ENCODE measurements at regions not wholly inside any gene's neighbourhood (a gene's known extent, or its start where the extent isn't known, plus 50 kb on each side); places are given as distances from the start of the nearest gene placed in this dataset.

DNA sequence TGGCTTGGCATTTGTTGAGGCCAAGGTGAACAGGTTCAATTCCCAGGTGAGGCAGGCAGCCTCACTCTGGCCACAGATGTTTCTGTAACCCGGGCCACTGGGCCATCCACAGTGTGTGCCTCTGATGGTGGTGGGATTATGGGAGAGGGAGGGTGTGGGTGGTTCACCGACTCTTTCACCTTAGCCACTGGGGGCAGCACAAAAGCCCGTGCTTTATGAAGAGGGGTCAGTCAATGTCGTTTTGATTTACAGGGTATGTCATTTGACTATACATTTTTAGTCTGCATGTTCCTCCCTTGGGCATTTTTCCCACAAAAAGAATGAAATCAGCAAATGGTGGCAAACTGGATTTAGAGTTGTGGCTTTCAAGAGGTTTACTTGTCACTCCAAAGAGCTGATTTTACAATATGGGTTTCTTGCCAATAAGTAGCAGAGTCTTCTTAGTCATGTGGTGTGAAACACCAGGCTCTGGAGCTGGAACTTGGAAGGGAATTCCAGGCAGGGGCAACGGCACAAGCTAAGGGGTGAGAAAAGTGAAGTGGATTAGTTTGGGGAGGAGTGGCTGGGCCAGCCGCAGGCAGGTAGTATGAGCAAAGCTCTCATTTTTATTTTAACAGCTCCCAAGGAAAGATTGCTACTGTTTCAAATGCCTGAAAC is 217.8 kb upstream of the ZBED5 start:
- Histone ChIP-seq H3K4me3 (no peak overlapping the region), H3K4me1 (no peaks in the 10 kb centered on the region), H3K36me3 (no peaks in the 10 kb centered on the region), H3K9me3 (no peaks in the 10 kb centered on the region), H3K27ac (no peak overlapping the region), H3K27me3 (no peaks in the 10 kb centered on the region)
- DNase-seq (ENCODE audit: low spot score in 2 of 2) = no peak
- TF ChIP-seq, protein P1, sequence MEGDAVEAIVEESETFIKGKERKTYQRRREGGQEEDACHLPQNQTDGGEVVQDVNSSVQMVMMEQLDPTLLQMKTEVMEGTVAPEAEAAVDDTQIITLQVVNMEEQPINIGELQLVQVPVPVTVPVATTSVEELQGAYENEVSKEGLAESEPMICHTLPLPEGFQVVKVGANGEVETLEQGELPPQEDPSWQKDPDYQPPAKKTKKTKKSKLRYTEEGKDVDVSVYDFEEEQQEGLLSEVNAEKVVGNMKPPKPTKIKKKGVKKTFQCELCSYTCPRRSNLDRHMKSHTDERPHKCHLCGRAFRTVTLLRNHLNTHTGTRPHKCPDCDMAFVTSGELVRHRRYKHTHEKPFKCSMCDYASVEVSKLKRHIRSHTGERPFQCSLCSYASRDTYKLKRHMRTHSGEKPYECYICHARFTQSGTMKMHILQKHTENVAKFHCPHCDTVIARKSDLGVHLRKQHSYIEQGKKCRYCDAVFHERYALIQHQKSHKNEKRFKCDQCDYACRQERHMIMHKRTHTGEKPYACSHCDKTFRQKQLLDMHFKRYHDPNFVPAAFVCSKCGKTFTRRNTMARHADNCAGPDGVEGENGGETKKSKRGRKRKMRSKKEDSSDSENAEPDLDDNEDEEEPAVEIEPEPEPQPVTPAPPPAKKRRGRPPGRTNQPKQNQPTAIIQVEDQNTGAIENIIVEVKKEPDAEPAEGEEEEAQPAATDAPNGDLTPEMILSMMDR (IDR thresholded peaks at IDR 0.05) = no peak
- intact Hi-C loops (cut with DNase I) = no loop called here

DNA sequence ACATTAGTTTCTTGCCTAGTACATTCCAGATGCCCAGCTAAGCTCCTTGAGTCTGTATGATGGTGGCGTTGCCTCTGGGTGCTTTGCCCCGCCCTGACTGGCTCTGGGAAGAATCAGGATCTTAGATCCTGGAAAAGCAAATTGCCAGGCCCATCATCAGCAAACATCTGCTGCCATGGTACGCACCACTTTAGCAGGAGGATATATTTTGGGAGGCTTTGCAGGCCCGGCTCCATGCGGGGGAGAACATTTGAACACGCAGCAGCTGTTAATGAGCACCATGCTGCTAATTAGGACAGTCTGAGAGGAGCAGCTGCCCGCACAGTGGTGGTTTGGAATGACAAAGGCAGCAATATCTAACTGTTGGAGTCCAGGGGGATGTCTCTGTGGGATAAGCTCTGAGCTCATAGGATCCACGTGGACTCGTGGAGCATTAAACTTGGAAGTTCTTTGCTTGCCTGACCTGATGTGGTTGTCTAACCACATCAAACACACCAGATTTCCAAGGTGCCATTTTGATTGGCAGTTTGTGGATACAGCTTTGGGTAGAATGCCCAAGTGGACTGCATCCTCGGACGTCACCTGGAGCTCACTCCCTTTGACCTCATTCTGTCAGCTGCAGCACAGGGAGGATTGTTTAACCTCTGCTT is 217.0 kb upstream of the ZBED5 start:
- no peak overlapping the region for H3K27ac ChIP-seq
- no peaks in the 10 kb centered on the region for H3K27me3 ChIP-seq
- no peaks in the 10 kb centered on the region for H3K4me1 ChIP-seq
- TF ChIP-seq, protein P1 (IDR thresholded peaks at IDR 0.05) = no peak
- DNase-seq (ENCODE audit: low spot score in 2 of 2) = no peak
- no peaks in the 10 kb centered on the region for H3K36me3 ChIP-seq
- no peak overlapping the region for H3K4me3 ChIP-seq
- H3K9me3 ChIP-seq = no peaks in the 10 kb centered on the region
- intact Hi-C loops (cut with DNase I) = no loop called here

DNA sequence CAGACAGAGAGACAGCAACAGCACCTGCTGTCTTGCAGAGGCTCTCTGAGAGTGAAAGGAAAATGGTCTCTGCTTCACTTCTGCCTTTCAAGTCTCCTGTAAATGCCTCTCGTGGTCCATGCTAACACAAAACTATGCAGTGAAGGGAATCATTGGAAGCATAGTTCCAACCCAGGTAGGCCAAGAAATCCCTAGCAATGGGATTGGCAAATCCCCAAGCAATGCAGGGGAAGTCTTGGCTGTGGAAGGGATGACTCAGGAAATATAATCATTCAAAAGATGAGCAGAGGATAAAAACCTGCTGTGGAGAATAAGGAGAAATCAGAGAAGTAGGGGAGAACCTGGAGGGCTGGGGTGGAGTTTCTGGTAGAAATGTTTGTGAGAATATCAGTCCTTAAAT is 216.1 kb upstream of the ZBED5 start:
- TF ChIP-seq, protein P1 (IDR thresholded peaks at IDR 0.05) = no peak
- Histone ChIP-seq H3K27me3 (no peaks in the 10 kb centered on the region), H3K4me1 (no peaks in the 10 kb centered on the region), H3K27ac (no peak overlapping the region), H3K4me3 (no peak overlapping the region), H3K9me3 (no peaks in the 10 kb centered on the region), H3K36me3 (no peaks in the 10 kb centered on the region)
- intact Hi-C loops (cut with DNase I) = no loop called here
- no peak for DNase-seq (ENCODE audit: low spot score in 2 of 2)

DNA sequence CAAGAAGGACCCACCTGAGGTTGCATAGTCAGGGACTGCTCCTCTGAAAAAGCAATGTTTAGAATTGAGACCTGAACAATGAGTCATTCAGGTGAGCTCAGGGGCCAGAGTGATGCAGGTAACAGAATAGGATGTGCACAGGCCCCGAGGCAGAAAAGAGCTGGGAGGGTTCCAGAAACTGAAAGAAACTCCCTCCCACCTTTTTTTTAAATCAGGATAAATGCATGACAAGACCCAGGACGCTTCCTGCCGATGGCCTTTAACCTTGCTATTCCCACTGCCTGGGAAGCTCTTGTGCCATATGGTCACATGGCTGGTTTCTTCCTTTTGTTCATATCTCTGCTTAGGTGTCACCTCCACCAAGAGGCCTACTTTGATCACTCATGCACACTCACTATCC is 214.2 kb upstream of the ZBED5 start:
- TF ChIP-seq, protein P1 (IDR thresholded peaks at IDR 0.05) = no peak
- Histone ChIP-seq H3K36me3 (no peaks in the 10 kb centered on the region), H3K27me3 (no peaks in the 10 kb centered on the region), H3K9me3 (no peaks in the 10 kb centered on the region), H3K4me1 (no peaks in the 10 kb centered on the region), H3K27ac (no peak overlapping the region), H3K4me3 (no peak overlapping the region)
- intact Hi-C loops (cut with DNase I) = no loop called here
- DNase-seq (ENCODE audit: low spot score in 2 of 2) = no peak

DNA sequence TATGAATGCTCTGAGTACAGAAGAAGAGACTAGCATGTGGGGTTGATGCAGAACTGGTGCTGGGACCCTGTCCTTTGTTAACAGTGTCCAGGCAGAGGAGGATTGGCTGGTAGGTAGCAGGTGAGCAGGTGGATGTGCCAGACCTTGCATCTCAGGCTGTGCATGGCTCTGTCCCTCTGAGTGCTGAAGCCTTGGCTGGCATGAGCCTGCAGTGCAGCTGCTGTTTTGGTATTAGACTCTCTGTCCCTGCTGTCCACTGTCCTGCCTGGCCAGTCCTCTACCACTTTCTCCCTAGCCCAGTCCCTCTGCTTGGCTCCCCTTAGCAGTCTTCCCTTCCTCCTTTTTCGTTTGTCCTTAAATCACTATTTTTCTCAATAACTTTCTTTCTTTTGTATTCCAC is 213.6 kb upstream of the ZBED5 start:
- no peak overlapping the region for H3K4me3 ChIP-seq
- H3K9me3 ChIP-seq = no peaks in the 10 kb centered on the region
- no peaks in the 10 kb centered on the region for H3K27me3 ChIP-seq
- TF ChIP-seq, protein P1 (IDR thresholded peaks at IDR 0.05) = no peak
- no peaks in the 10 kb centered on the region for H3K36me3 ChIP-seq
- no peak for DNase-seq (ENCODE audit: low spot score in 2 of 2)
- H3K27ac ChIP-seq = no peak overlapping the region
- no peaks in the 10 kb centered on the region for H3K4me1 ChIP-seq
- intact Hi-C loops (cut with DNase I) = no loop called here
